Liver (tissue), 8 donors: ENCODE measurements at regions not wholly inside any gene's neighbourhood (a gene's known extent, or its start where the extent isn't known, plus 50 kb on each side); places are given as distances from the start of the nearest gene placed in this dataset.

ENCODE experiments used
- DNase-seq: peaks from one replicate; pipeline ENCODE4 v3.0.0-alpha.2; 2017; ENCODE audit warnings: low spot score
- H3K27ac ChIP-seq, 2 donors: one replicate each; pipeline ENCODE4 v1.7.0; 2013; ENCODE audit warnings: inconsistent platforms in 2 of 2, low read length in 2 of 2, control low read depth in 1 of 2, low read depth in 1 of 2, mild to moderate bottlenecking in 1 of 2
- H3K27me3 ChIP-seq, 4 donors: one replicate each; pipeline versions ENCODE4 v1.6.1 to v1.7.0; 2013; ENCODE audit warnings: low read length in 3 of 4, inconsistent platforms in 1 of 4, mild to moderate bottlenecking in 1 of 4, moderate library complexity in 1 of 4; ENCODE audit not compliant: control insufficient read depth in 4 of 4, insufficient read depth in 4 of 4
- H3K36me3 ChIP-seq, 4 donors: one replicate each; pipeline versions ENCODE4 v1.6.1 to v1.7.0; 2013; ENCODE audit warnings: low read length in 3 of 4, mild to moderate bottlenecking in 3 of 4, low read depth in 1 of 4, moderate library complexity in 1 of 4; ENCODE audit not compliant: control insufficient read depth in 4 of 4, insufficient read depth in 3 of 4
- H3K4me1 ChIP-seq, 4 donors: one replicate each; pipeline versions ENCODE4 v1.6.1 to v1.7.0; 2013; ENCODE audit warnings: low read length in 3 of 4, mild to moderate bottlenecking in 3 of 4, moderate library complexity in 1 of 4; ENCODE audit not compliant: control insufficient read depth in 4 of 4, insufficient read depth in 4 of 4
- H3K4me3 ChIP-seq, 3 donors: one replicate each; pipeline versions ENCODE4 v1.6.1 to v1.7.0; 2013; ENCODE audit warnings: low read length in 3 of 3, control low read depth in 1 of 3, low read depth in 1 of 3, mild to moderate bottlenecking in 1 of 3
- H3K9ac ChIP-seq, 2 donors: one replicate each; pipeline ENCODE4 v1.7.0; 2013; ENCODE audit warnings: low read length in 2 of 2, mild to moderate bottlenecking in 2 of 2, moderate library complexity in 2 of 2, control low read depth in 1 of 2, low read depth in 1 of 2
- H3K9me3 ChIP-seq, 4 donors: one replicate each; pipeline versions ENCODE4 v1.6.1 to v1.7.0; 2013; ENCODE audit warnings: low read length in 3 of 4; ENCODE audit not compliant: control insufficient read depth in 4 of 4
- FOXA1 ChIP-seq: IDR thresholded peaks from 2 replicates; pipeline ENCODE4 v1.6.1; 2016; ENCODE audit warnings: antibody characterized with exemption
- FOXA2 ChIP-seq: IDR thresholded peaks from 2 replicates; pipeline ENCODE4 v1.6.1; 2016; ENCODE audit warnings: antibody characterized with exemption
- GABPA ChIP-seq, 2 donors: IDR thresholded peaks in 1 of 2; conservative IDR thresholded peaks in 1 of 2; 2 replicates each; pipeline ENCODE4 v1.6.1; 2016; ENCODE audit warnings: antibody characterized with exemption in 2 of 2, mild to moderate bottlenecking in 1 of 2, moderate library complexity in 1 of 2
- HNF4A ChIP-seq, 2 donors: conservative IDR thresholded peaks; 2 replicates each; pipeline ENCODE4 v1.6.1; 2016; ENCODE audit warnings: antibody characterized with exemption in 2 of 2, mild to moderate bottlenecking in 2 of 2
- HNF4G ChIP-seq: IDR thresholded peaks from 2 replicates; pipeline ENCODE4 v1.6.1; 2016; ENCODE audit warnings: antibody characterized with exemption
- JUND ChIP-seq, 2 donors: IDR thresholded peaks; 2 replicates each; pipeline ENCODE4 v1.6.1; 2016; ENCODE audit warnings: antibody characterized with exemption in 2 of 2
- NR2F2 ChIP-seq: IDR thresholded peaks from 2 replicates; pipeline ENCODE4 v1.6.1; 2016; ENCODE audit warnings: antibody characterized with exemption
- RAD21 ChIP-seq, 2 donors: IDR thresholded peaks; 2 replicates each; pipeline ENCODE4 v1.6.1; 2016; ENCODE audit warnings: antibody characterized with exemption in 2 of 2, mild to moderate bottlenecking in 2 of 2
- SP1 ChIP-seq: IDR thresholded peaks from 2 replicates; pipeline ENCODE4 v1.6.1; 2018; ENCODE audit warnings: antibody characterized with exemption, mild to moderate bottlenecking
- TAF1 ChIP-seq: conservative IDR thresholded peaks from 2 replicates; pipeline ENCODE4 v1.6.1; 2016; ENCODE audit warnings: antibody characterized with exemption, mild to moderate bottlenecking
- YY1 ChIP-seq: IDR thresholded peaks from 2 replicates; pipeline ENCODE4 v1.6.1; 2016; ENCODE audit warnings: antibody characterized with exemption, mild to moderate bottlenecking
- WGBS: extraction: QIAGEN DNeasy Blood & Tissue Kit; methylation state at CpG from one replicate; pipeline ENCODE4 v1.1.7; 2013; 5-methylcytosine and 5-hydroxymethylcytosine counted together
- TF ChIP-seq, protein P1 (sequence below): IDR thresholded peaks from 2 replicates; pipeline ENCODE4 v1.6.1; 2016; ENCODE audit warnings: antibody characterized with exemption
- TF ChIP-seq, protein P2 (sequence below): IDR thresholded peaks from 2 replicates; pipeline ENCODE4 v1.6.1; 2016; ENCODE audit warnings: antibody characterized with exemption, mild to moderate bottlenecking
- TF ChIP-seq, protein P3 (sequence below): IDR thresholded peaks from 2 replicates; pipeline ENCODE4 v1.6.1; 2016; ENCODE audit warnings: antibody characterized with exemption
- TF ChIP-seq, protein P4 (sequence below): fragments of 150-350 bp; IDR thresholded peaks from 2 replicates; pipeline ENCODE4 v1.5.1; 2017; ENCODE audit warnings: improper control_type of control experiment, low read depth, low read length; ENCODE audit not compliant: missing input control
- TF ChIP-seq, protein P5 (sequence below): IDR thresholded peaks from 2 replicates; pipeline ENCODE4 v1.6.1; 2016; ENCODE audit warnings: antibody characterized with exemption
- donor health status: healthy.
- donor health status: healthy.
- donor health status: healthy.
- donor health status: healthy.
- donor health status: healthy.

DNA sequence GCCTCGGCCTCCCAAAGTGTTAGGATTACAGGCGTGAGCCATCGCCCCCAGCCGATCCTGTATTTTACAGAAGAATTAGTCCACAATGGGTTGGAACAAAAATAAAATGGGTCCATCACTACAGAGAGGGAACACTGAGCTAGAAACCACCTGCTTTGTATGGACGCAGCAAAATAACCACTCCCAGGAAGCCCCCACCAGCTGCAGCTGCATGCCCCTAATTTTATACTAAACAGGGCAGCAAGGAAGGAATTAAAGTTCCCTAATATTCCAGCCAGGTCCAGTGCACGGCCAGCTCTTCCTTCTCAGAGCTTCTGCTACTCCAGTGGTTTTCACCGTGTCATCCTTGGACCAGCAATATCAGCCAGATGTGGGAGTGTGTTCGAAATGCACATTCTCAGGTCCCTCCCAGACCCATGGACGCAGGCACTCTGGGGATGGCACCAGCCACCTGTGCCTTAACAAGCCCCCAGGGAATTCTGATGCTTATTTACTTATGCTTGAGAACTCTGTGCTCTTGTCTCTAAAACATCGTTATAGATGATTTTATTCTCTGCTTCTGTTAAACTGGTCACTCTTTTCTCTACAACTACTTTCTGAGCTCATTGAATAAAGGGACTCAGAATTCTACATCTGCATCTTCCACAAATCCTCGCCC is 189.5 kb upstream of the SLC24A3 start:
- no peak for DNase-seq
- H3K4me3 ChIP-seq: no peak overlapping the region
- H3K27ac ChIP-seq: no peak overlapping the region
- H3K27me3 ChIP-seq: no peaks in the 10 kb centered on the region
- no peak overlapping the region for H3K9ac ChIP-seq
- peaks cover 0 to 2% (median 0%) of the 10 kb centered on the region in 4 donors for H3K4me1 ChIP-seq
- H3K9me3 ChIP-seq: no peaks in the 10 kb centered on the region
- no peaks in the 10 kb centered on the region for H3K36me3 ChIP-seq
- 90% methylated on average over 11 of the region's 11 CpGs for WGBS
- TF ChIP-seq NR2F2 (no peak), FOXA2 (no peak), YY1 (no peak), SP1 (no peak), FOXA1 (no peak), JUND (IDR thresholded peaks at IDR 0.05) (no peak), TAF1 (no peak), HNF4G (no peak), GABPA (IDR thresholded peaks at IDR 0.05 in 1 of 2, conservative IDR thresholded peaks at IDR 0.05 in 1 of 2) (no peak), HNF4A (conservative IDR thresholded peaks at IDR 0.05) (no peak), RAD21 (IDR thresholded peaks at IDR 0.05) (no peak)
- TF ChIP-seq, protein P1, sequence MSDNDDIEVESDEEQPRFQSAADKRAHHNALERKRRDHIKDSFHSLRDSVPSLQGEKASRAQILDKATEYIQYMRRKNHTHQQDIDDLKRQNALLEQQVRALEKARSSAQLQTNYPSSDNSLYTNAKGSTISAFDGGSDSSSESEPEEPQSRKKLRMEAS: no peak
- TF ChIP-seq, protein P2, sequence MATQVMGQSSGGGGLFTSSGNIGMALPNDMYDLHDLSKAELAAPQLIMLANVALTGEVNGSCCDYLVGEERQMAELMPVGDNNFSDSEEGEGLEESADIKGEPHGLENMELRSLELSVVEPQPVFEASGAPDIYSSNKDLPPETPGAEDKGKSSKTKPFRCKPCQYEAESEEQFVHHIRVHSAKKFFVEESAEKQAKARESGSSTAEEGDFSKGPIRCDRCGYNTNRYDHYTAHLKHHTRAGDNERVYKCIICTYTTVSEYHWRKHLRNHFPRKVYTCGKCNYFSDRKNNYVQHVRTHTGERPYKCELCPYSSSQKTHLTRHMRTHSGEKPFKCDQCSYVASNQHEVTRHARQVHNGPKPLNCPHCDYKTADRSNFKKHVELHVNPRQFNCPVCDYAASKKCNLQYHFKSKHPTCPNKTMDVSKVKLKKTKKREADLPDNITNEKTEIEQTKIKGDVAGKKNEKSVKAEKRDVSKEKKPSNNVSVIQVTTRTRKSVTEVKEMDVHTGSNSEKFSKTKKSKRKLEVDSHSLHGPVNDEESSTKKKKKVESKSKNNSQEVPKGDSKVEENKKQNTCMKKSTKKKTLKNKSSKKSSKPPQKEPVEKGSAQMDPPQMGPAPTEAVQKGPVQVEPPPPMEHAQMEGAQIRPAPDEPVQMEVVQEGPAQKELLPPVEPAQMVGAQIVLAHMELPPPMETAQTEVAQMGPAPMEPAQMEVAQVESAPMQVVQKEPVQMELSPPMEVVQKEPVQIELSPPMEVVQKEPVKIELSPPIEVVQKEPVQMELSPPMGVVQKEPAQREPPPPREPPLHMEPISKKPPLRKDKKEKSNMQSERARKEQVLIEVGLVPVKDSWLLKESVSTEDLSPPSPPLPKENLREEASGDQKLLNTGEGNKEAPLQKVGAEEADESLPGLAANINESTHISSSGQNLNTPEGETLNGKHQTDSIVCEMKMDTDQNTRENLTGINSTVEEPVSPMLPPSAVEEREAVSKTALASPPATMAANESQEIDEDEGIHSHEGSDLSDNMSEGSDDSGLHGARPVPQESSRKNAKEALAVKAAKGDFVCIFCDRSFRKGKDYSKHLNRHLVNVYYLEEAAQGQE: no peak
- TF ChIP-seq, protein P3, sequence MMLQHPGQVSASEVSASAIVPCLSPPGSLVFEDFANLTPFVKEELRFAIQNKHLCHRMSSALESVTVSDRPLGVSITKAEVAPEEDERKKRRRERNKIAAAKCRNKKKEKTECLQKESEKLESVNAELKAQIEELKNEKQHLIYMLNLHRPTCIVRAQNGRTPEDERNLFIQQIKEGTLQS: no peak
- TF ChIP-seq, protein P4, sequence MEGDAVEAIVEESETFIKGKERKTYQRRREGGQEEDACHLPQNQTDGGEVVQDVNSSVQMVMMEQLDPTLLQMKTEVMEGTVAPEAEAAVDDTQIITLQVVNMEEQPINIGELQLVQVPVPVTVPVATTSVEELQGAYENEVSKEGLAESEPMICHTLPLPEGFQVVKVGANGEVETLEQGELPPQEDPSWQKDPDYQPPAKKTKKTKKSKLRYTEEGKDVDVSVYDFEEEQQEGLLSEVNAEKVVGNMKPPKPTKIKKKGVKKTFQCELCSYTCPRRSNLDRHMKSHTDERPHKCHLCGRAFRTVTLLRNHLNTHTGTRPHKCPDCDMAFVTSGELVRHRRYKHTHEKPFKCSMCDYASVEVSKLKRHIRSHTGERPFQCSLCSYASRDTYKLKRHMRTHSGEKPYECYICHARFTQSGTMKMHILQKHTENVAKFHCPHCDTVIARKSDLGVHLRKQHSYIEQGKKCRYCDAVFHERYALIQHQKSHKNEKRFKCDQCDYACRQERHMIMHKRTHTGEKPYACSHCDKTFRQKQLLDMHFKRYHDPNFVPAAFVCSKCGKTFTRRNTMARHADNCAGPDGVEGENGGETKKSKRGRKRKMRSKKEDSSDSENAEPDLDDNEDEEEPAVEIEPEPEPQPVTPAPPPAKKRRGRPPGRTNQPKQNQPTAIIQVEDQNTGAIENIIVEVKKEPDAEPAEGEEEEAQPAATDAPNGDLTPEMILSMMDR: no peak
- TF ChIP-seq, protein P5, sequence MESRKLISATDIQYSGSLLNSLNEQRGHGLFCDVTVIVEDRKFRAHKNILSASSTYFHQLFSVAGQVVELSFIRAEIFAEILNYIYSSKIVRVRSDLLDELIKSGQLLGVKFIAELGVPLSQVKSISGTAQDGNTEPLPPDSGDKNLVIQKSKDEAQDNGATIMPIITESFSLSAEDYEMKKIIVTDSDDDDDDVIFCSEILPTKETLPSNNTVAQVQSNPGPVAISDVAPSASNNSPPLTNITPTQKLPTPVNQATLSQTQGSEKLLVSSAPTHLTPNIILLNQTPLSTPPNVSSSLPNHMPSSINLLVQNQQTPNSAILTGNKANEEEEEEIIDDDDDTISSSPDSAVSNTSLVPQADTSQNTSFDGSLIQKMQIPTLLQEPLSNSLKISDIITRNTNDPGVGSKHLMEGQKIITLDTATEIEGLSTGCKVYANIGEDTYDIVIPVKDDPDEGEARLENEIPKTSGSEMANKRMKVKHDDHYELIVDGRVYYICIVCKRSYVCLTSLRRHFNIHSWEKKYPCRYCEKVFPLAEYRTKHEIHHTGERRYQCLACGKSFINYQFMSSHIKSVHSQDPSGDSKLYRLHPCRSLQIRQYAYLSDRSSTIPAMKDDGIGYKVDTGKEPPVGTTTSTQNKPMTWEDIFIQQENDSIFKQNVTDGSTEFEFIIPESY: no peak
